Middle frontal gyrus (tissue), 1 donor: ENCODE measurements at regions not wholly inside any gene's neighbourhood (a gene's known extent, or its start where the extent isn't known, plus 50 kb on each side); places are given as distances from the start of the nearest gene placed in this dataset.
"Not testable (repeated sequence)": the region's sequence is repeated elsewhere in the genome, so short reads cannot be mapped to it uniquely, and the experiment has no call there.

Experiments
- DNase-seq: peaks from one replicate; pipeline ENCODE4 v3.0.0-alpha.2; 2015; ENCODE audit warnings: low spot score; ENCODE audit errors: extremely low spot score

DNA sequence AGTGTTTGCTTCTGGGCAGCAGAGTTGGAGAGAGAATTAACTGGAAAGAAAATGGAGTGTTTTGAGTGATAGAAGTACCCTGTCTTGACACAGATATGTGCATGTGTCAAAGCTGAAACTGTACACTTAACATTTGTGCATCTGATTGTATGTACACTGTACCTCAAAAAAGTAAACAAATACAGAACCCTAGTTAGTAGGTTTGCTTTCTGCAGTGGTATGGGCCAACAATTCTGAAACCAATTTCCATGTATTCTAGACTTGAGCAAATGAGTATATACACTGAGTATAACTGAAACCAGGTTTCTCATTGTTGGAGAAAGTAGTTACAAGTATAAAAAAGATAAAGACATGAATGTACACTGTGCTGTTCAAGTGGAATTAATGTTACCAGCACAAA lies 52.4 kb downstream of the ELAPOR2 start:
- no peak for DNase-seq

DNA sequence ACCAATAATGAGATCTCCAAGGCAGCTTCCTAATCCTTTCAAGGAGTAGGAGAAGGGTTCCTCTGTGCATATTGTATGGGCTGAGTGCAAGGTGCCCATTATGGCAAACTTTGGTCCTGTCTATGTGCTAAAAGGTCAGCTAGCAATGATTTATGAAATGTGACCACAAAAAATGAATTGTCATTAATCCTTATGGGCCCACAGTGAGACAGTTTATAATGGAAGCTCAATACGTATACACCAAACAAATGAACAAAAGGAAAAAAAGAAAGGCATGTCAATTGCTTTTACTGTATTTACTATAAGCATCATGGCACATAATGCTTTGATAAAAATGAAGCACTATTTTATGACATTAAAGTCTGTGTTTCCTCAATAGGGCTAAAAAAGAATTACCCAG lies 54.5 kb downstream of the ELAPOR2 start:
- DNase-seq: no peak

DNA sequence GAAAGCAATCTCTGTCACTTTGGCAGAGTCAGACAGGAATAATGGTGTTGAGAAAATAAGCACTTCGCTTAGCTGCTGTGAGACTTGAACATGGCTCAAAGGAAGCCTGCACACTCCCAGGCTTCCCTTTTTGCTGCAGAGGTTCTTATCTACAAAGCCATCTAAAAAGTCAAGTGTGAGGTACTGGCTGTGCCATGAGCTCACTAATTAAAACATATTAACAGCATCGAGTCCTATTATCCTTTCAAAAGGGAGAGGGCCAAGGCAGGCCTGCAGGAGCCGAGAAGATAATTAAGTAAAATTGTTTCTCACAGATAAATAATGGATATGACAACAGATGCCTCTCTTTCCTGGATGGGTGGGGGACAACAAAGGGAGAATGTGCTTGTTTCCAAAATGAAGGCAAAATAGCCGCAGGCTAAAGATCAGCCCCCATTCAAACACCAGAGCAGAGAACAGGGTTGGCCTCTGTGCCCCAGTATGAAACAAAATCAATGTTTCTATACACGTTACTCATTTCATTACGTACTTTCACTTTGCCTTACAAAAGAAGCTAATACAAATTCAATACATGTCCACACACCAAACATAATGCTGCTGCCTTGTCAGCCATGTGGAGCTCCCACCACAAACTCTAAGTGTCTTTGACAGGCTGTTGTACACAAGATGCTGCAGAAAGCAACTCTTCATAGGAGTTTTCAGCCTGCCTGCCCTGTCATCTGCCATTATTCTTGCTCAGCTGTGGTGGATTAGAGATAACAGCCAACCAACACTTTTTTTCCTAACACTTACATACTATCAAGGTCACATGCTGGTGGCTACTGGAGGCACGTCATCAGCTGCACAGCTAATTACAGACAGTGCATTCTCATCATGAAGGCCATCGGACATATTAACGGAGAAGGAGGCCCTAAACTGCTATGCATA lies 55.3 kb downstream of the ELAPOR2 start:
- no peak for DNase-seq

DNA sequence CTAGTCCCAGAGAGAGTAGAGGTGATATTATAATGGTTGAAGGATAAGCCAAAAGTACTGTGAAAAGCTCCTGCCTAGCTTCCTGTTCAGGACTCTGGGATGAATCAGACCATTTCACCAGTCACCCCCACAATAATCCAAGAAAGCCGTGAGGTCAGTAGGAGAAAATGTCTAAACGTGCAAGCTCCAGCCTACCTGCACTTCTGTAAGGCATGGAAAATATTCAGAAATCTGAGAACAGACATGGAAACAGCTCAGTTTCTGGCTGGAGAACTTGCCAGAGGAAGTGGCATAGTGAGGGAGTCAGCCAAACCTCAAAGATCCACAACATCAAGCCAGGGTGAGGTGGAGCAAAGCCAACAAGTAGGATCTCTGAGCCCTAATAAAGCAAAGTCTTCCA lies 58.2 kb downstream of the ELAPOR2 start:
- DNase-seq: no peak

DNA sequence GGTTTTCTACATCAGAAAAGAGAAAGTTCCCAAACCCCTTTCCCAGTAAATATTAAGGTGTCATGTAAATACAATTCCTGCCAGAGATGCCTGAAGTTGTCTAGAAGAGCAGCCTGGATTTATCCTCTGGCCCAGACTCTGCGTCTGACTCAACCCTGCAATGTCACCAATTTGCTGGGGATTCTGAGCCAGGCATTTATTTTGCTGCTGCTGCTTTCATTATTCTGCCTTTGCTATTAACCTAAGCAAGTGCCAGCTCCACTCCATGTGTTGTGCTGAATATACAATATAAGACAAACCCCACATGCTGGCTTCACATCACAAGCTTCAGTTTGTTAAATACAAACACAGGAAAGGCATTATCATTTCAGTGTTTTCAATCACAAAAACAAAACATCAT lies 59.1 kb downstream of the ELAPOR2 start:
- no peak for DNase-seq

DNA sequence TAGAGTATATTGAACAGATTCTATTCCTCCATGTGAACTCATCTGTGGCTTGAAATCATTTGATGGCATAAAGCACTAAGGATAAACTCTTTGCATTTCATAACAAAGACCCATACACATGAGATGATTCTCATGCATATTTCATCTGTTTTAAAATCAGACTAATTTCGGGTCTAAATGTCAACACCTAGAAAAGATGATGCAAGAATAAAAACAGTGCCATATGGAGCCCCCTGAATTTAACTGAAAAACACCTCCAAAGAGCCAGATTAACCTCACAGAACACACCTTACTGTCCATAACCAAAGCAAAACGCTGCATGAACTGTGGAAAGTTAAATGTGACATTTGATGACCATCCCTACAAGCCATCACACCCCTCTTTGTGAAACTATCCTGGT lies 59.7 kb downstream of the ELAPOR2 start:
- DNase-seq: no peak

DNA sequence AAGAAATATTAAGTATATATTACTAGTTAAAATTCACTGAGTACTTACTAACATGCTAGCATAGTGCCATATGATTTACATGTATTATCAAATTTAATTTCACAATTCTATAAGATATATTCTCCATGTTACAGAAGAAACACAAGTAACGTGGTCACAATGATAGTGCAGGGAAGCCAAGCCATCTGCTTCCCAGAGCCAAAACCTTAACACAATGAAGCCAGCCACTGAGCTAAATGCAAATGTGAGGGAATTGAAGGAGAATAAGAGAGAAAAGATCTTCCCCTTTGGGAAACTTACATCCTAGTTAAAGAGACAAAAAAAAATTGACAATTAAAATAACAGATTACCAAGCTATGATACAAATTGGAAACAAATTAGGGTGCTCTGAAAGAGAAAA lies 63.6 kb downstream of the ELAPOR2 start:
- no peak for DNase-seq

DNA sequence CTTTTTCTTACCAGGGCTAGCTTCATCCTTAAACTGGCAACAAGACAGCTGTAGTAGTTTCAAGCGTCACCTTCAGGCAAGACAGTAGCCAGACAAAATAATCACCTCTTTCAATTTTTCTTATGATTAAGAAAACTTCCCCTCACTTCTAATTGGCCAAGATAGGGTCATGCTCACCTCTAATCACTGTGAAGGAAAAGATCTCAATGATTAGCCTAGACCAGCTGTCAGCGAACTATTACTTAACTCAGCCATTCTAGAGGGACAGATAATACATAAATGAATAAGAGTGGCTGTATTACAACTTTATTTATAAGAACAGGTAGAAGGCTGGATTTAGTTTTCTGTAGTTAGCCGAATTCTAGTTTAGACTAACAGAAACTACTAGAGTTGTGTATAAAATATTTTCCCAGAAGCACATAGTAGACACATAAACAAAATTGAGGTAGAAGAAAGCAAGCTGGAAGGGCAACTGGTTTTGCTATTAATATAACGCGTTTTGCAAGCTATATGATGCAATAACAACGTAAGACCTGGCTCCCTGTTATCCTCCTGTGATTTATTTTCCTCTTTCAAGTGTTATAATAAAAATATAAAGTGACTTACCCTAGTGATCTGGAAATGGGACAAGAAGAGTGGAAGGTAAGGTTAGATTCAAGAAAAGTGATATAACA lies 64.3 kb downstream of the ELAPOR2 start:
- no peak for DNase-seq

DNA sequence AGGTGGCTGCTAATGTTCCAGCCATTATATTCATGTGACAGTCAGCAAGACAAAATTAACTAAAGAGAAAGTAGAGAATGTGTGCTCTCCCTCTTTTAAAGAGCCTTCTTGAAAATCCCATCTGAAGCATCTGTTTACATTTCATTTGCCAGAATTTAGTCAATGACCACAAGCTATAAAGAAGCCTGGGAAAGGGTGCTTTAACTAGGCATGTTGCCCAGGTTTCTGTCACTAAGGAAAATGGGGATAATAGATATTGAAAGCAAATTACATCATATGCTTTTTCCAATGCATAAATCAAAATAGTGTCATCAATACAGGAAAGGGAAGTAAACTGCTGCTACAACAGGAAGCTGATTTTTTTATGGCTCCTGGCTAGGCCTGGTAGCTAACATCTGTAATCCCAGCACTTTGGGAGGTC lies 67.7 kb downstream of the ELAPOR2 start:
- DNase-seq: no peak

DNA sequence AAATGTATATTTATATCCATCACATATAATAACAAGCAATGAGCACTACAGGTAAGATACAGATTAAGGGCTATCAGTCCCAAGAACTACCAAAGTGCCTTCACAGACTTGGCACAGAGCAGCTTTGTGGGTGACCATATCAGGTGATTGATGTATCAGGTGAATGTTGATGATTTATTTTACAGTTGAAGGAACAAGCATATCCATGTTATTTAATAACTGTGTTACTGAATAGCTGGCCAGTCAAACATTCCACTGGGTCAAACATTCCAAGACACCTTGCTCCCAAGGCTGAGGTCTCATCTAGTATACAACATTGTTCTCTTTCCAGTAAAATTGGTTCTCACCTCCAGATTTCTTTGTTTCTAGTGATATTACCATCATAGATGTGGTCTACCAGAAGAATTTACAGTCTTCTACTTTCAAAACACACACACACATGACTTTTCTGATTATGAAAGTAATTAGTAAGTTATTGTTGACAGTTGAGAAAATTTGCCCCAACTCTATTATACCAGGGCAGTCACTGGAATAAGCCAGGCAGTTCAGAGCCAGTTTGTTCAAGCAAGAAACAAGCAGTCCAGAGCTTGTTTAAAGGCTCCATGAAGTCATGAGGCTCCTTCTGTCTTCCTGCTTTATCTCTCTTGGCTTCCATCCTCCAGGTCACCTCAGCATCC lies 68.2 kb downstream of the ELAPOR2 start:
- DNase-seq: no peak

DNA sequence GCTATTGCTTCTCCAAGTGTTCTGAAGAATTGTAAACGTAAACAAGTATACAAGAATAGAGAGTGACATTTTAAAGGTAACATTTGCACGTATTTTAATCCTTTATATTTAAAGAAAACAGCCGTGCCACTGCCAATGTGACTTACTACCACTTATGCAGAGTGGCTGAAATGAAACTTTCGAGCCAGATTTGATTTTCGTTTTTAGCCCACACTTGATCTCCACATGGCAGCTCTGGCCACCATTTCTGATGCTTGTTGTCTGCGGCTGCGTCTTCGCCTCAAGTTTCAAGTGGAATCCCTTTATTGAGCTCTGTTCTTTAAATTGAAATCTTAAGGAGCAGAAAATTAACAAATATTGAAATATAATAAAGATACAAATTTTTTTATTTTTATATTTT lies 70.0 kb downstream of the ELAPOR2 start:
- no peak for DNase-seq

DNA sequence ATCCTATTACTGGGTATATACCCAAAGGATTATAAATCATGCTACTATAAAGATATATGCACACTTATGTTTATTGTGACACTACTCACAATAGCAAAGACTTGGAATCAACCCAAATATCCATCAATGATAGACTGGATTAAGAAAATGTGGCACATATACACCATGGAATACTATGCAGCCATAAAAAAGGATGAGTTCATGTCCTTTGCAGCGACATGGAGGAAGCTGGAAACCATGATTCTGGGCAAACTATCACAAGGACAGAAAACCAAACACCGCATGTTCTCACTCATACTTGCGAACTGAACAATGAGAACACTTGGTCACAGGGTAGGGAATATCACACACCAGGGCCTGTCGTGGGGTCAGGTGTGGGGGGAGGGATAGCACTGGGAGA lies 71.6 kb downstream of the ELAPOR2 start:
- DNase-seq: not testable (repeated sequence)

DNA sequence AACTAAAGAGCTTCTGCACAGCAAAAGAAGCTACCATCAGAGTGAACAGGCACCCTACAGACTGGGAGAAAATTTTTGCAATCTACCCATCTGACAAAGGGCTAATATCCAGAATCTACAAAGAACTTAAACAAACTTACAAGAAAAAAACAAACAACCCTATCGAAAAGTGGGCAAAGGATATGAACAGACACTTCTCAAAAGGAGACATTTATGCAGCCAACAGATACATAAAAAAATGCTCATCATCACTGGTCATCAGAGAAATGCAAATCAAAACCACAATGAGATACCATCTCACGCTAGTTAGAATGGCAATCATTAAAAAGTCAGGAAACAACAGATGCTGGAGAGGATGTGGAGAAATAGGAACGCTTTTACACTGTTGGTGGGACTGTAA lies 72.1 kb downstream of the ELAPOR2 start:
- DNase-seq: not testable (repeated sequence)

DNA sequence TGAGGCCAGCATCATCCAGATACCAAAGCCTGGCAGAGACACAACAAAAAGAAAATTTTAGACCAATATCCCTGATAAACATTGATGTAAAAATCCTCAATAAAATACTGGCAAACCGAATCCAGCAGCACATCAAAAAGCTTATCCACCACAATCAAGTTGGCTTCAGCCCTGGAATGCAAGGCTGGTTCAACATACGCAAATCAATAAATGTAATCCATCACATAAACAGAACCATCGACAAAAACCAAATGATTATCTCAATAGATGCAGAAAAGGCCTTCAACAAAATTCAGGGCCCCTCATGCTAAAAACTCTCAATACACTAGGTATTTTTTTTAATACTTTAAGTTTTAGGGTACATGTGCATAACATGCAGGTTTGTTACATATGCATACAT lies 74.1 kb downstream of the ELAPOR2 start:
- not testable (repeated sequence) for DNase-seq

DNA sequence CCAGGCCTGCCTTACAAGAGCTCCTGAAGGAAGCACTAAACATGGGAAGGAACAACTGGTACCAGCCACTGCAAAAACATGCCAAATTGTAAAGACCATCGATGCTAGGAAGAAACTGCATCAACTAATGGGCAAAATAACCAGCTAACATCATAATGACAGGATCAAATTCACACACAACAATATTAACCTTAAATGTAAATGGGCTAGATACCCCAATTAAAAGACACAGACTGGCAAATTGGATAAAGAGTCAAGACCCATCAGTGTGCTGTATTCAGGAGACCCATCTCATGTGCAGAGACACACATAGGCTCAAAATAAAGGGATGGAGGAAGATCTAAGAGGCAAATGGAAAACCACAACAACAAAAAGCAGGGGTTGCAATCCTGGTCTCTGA lies 75.8 kb downstream of the ELAPOR2 start:
- DNase-seq: not testable (repeated sequence)

DNA sequence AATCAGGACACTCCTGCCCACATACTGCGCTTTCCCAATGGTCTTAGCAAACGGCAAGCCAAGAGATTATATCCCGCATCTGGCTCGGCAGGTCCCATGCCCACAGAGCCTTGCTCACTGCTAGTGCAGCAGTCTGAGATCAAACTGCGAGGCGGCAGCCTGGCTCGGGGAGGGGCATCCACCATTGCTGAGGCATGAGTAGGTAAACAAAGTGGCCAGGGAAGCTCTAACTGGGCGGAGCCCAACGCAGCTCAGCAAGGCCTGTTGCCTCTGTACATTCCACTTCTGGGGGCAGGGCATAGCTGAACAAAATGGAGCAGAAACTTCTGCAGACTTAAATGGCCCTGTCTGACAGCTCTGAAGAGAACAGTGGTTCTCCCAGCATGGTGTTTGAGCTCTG lies 77.5 kb downstream of the ELAPOR2 start:
- DNase-seq: not testable (repeated sequence)

DNA sequence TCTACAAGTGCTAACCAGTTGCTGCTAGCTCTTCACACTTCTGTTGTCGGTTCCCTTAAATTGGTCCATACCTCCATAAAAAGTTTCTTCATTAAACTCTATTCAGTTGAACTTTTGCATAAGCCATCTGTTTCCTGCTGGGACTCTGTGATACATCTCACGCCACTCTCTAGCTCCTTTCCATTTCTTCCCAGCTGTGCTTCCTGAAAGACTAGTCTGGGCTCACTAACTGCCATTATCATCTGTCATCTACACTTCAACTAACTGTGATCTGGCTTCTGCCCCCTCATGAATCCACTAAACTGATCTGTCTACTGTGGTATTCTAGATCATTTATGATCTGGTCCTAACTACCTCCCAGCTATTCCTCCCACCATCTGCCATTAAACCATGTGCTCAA lies 78.3 kb downstream of the ELAPOR2 start:
- DNase-seq: no peak

DNA sequence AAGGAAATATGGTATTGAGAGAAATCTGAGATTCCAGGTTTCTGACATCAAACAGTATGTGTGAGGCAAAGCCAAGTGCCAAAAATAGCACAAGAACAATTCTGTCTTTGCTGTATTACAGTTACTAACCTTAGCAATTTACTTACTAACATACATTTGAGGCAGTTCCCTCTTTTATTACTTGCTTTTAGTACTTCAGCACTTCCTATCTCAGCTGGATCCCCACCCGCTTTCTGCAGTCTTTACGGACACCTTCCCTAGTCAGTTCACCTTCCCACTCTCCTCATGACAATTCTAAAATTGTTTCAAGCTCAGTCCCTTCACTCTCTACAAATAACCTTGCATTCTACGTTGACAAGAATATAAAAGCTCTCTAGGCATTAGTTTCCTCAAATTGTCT lies 79.2 kb downstream of the ELAPOR2 start:
- DNase-seq: no peak

DNA sequence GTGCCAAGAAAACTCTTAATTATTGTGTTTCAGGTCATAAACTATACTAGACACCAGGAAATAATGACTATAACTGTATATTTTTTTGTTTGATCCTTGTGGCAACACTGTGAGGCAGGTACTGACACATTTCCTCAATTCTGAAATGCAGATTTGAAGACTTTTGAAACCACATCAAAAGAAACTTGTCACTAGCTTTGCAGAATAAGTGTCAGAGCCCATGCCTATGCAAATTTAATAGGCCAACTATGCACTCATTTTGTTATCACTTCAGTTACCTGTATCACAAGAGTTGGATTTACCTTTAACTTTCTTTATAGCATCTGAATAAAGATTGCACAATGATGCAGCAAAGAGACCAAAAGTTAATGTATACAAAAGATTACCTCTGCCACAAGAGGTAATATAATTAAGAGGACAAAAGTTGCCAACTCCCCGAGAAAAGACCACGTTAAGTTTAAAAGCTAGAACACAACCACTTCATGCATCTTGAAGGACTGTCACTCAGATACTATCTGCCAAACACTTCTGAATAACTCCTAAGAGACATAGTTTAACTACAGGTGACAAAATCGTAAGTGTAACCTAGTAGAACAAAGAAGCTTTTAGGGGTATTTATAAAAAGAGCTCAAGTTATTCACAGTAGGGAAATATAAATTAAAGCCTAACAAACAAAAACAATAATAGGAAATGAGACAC lies 80.5 kb downstream of the ELAPOR2 start:
- no peak for DNase-seq

DNA sequence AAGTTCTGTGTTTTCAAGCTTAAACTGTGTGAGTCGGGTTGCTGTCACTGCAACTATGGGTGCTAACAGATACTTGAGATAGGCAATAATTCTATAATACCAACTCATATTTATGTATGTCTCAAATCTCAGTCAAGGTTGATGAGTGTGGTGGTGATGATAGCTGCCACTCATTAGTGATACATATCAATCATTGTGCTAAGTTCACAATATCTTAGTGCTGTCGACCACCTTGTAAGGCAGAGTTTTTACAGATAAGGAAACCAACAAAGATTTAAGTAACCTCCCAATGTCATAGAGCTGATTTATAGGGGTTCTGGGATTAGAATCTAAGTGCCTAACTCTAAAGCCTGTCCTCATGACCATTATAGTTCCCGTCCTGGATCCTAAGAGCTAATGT lies 82.5 kb downstream of the ELAPOR2 start:
- DNase-seq: no peak

DNA sequence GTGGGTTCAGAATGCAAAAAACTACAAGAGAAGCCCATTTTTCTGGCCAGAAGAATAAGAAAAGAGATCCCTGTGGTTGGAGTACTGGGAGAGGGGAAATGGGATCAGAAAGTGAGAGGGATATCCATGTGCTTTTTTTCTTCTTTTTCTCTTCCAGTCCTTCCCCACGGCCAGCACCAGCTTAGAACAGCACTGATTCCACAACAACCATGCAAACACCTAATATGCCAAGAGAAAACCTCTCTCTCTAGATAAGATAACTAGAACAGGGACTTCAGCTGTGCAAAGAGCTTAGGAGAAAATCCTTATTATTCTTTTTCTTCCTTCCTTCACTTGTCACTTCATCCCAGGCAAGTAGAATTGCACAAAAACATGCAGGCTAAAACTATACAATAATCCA lies 83.5 kb downstream of the ELAPOR2 start:
- no peak for DNase-seq

DNA sequence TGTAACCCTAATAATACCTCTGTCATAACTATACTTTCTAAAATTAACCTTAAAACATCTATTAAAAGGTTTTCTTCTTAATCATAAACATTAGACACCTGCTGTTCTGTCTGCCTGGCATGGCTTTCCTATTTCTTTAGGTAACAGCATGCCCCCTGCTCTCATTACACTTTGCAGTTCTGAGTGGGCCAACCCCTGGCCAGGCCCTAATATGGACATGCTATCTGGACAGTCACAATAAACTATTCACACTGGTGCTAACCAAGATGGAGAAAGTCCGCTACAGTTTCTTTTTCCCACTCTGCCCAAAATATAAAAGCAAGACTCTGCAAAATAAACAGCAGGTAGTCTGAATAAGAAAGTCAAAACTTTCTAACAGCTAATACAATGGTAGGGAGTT lies 84.0 kb downstream of the ELAPOR2 start:
- no peak for DNase-seq
